ENCODE measurements at regions not wholly inside any gene's neighbourhood (a gene's known extent, or its start where the extent isn't known, plus 50 kb on each side); places are given as distances from the start of the nearest gene placed in this dataset.

DNA sequence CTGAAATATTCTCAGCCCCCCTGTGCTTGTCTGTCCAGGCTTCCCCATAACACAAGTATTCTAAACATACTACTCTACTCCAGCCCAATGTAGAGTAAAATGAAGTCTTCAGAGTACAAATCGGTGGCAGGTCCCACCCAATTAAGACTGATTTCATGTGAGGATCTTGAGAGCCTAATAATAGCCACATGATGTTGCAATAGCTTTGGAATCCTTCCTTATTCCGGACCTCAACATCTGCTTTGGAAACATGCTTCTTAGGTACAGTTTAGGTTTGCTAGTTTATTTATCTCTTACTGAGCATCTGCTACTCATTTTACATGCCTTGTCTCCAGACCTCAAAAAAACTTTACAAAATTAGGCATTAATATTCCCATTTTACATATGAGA, 207.3 kb upstream of the RAB6C start:
- no peak overlapping the region for H3K4me2 ChIP-seq (ENCODE audit: low read depth, low read length, poor library complexity, severe bottlenecking)
- no peaks in the 10 kb centered on the region for H4K20me1 ChIP-seq (ENCODE audit: low read depth, low read length)
- no peaks in the 10 kb centered on the region for H3K79me2 ChIP-seq (ENCODE audit: insufficient read depth, low read length)
- no peaks in the 10 kb centered on the region for H3K36me3 ChIP-seq (ENCODE audit: low read length)
- no peak overlapping the region for H3K27ac ChIP-seq (ENCODE audit: low read depth, low read length)
- no peak for TF ChIP-seq EZH2phosphoT487 (conservative IDR thresholded peaks at IDR 0.05; ENCODE audit: low read length)
- TF ChIP-seq CTCF (IDR thresholded peaks at IDR 0.05; ENCODE audit: insufficient read depth, low read length, poor library complexity, severe bottlenecking) = no peak
- no peak overlapping the region for H2AFZ ChIP-seq (ENCODE audit: low read depth, low read length, severe bottlenecking)
- H3F3A ChIP-seq (ENCODE audit: insufficient read depth) = no peaks in the 10 kb centered on the region
- no peaks in the 10 kb centered on the region for H3K27me3 ChIP-seq (ENCODE audit: low read length)
- H3K9ac ChIP-seq (ENCODE audit: low read length) = no peak overlapping the region
- no peaks in the 10 kb centered on the region for H3K9me2 ChIP-seq (replicated peaks; ENCODE audit: insufficient read depth, low read length)
- H3K4me3 ChIP-seq (ENCODE audit: insufficient read depth, low read length, poor library complexity, severe bottlenecking) = no peak overlapping the region
- no peaks in the 10 kb centered on the region for H3K9me3 ChIP-seq (ENCODE audit: insufficient read depth, low read length)

DNA sequence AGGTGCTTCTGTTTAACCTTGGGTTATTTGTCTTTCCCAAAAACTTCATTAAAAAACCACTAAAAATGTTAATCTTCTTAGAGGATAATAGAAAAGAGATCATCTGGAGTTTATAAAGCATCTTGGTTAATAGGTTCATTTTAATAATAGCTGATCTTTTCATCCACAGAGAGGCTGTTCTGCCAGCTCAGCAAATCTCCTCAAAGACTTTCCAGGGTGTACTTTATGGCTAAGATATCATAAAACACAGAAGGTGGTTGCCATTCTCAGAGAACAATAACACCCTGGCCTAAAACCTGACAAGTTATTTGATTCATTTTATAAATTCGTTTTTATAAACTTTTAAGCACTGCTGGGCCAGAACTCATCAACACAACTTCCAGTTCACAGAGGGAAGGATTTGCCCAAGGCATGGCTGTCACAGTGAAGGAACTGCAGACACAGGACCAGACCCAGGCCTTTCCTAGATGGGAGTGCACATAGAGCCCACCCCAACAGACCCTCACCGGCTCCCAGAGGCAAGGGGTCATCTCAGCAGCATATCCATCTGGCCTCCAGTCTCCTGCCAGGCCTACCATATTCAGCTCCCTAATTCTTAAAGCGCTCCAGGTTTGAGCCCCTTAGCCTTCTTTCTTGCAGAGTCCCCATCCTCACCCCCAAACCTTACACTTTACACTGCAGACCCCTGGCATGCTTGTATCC, 203.4 kb upstream of the RAB6C start:
- no peaks in the 10 kb centered on the region for H3K79me2 ChIP-seq (ENCODE audit: insufficient read depth, low read length)
- no peaks in the 10 kb centered on the region for H3K27me3 ChIP-seq (ENCODE audit: low read length)
- H3K4me2 ChIP-seq (ENCODE audit: low read depth, low read length, poor library complexity, severe bottlenecking) = no peak overlapping the region
- no peaks in the 10 kb centered on the region for H4K20me1 ChIP-seq (ENCODE audit: low read depth, low read length)
- no peak overlapping the region for H3K4me3 ChIP-seq (ENCODE audit: insufficient read depth, low read length, poor library complexity, severe bottlenecking)
- TF ChIP-seq CTCF (IDR thresholded peaks at IDR 0.05; ENCODE audit: insufficient read depth, low read length, poor library complexity, severe bottlenecking) (no peak), EZH2phosphoT487 (conservative IDR thresholded peaks at IDR 0.05; ENCODE audit: low read length) (no peak)
- no peaks in the 10 kb centered on the region for H3F3A ChIP-seq (ENCODE audit: insufficient read depth)
- H3K36me3 ChIP-seq (ENCODE audit: low read length) = no peaks in the 10 kb centered on the region
- no peak overlapping the region for H3K27ac ChIP-seq (ENCODE audit: low read depth, low read length)
- no peak overlapping the region for H2AFZ ChIP-seq (ENCODE audit: low read depth, low read length, severe bottlenecking)
- H3K9me3 ChIP-seq (ENCODE audit: insufficient read depth, low read length) = no peaks in the 10 kb centered on the region
- H3K9me2 ChIP-seq (replicated peaks; ENCODE audit: insufficient read depth, low read length) = no peaks in the 10 kb centered on the region
- H3K9ac ChIP-seq (ENCODE audit: low read length) = no peak overlapping the region

DNA sequence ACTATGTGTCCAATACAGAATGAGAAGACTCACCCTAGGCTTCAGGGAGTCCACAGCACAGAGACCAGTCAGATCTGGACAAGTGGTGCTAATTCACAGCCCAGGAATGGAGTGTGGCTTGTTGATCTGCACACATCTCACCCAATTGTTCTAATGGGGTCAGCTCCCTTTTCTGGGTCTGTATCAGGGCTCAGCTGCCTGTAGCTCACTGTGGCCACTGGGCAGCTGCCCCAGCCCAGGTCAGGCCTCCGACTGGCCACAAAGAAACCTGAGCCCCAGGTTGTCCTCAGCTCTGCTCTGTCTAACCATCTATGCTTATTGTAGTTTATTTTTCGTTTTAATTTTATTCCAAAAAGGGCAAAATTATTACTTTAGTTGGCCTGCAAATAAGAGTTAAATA, 202.3 kb upstream of the RAB6C start:
- H3K9ac ChIP-seq (ENCODE audit: low read length) = no peak overlapping the region
- no peaks in the 10 kb centered on the region for H4K20me1 ChIP-seq (ENCODE audit: low read depth, low read length)
- no peak for TF ChIP-seq CTCF (IDR thresholded peaks at IDR 0.05; ENCODE audit: insufficient read depth, low read length, poor library complexity, severe bottlenecking)
- no peak overlapping the region for H3K4me2 ChIP-seq (ENCODE audit: low read depth, low read length, poor library complexity, severe bottlenecking)
- H3K9me3 ChIP-seq (ENCODE audit: insufficient read depth, low read length) = no peaks in the 10 kb centered on the region
- no peaks in the 10 kb centered on the region for H3K36me3 ChIP-seq (ENCODE audit: low read length)
- H3F3A ChIP-seq (ENCODE audit: insufficient read depth) = no peaks in the 10 kb centered on the region
- no peak overlapping the region for H2AFZ ChIP-seq (ENCODE audit: low read depth, low read length, severe bottlenecking)
- H3K27ac ChIP-seq (ENCODE audit: low read depth, low read length) = no peak overlapping the region
- no peak overlapping the region for H3K4me3 ChIP-seq (ENCODE audit: insufficient read depth, low read length, poor library complexity, severe bottlenecking)
- H3K27me3 ChIP-seq (ENCODE audit: low read length) = no peaks in the 10 kb centered on the region
- no peaks in the 10 kb centered on the region for H3K79me2 ChIP-seq (ENCODE audit: insufficient read depth, low read length)
- no peaks in the 10 kb centered on the region for H3K9me2 ChIP-seq (replicated peaks; ENCODE audit: insufficient read depth, low read length)
